ENCODE measurements at regions not wholly inside any gene's neighbourhood (a gene's known extent, or its start where the extent isn't known, plus 50 kb on each side); places are given as distances from the start of the nearest gene placed in this dataset.

GRCh38 chr2:35293261-35293660 lies 1062.3 kb upstream of the CRIM1 start:
- DNase-seq (ENCODE audit: extremely low read depth, low read depth), result no peak

GRCh38 chr2:35292199-35292598 lies 1063.4 kb upstream of the CRIM1 start:
- TF ChIP-seq, protein P1, sequence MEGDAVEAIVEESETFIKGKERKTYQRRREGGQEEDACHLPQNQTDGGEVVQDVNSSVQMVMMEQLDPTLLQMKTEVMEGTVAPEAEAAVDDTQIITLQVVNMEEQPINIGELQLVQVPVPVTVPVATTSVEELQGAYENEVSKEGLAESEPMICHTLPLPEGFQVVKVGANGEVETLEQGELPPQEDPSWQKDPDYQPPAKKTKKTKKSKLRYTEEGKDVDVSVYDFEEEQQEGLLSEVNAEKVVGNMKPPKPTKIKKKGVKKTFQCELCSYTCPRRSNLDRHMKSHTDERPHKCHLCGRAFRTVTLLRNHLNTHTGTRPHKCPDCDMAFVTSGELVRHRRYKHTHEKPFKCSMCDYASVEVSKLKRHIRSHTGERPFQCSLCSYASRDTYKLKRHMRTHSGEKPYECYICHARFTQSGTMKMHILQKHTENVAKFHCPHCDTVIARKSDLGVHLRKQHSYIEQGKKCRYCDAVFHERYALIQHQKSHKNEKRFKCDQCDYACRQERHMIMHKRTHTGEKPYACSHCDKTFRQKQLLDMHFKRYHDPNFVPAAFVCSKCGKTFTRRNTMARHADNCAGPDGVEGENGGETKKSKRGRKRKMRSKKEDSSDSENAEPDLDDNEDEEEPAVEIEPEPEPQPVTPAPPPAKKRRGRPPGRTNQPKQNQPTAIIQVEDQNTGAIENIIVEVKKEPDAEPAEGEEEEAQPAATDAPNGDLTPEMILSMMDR (IDR thresholded peaks at IDR 0.05; ENCODE audit: low read depth, low read length), result no peak
- DNase-seq (ENCODE audit: extremely low read depth, low read depth), result no peak

More at GRCh38 chr2:35293261-35293660, 1062.3 kb upstream of the CRIM1 start:
- TF ChIP-seq, protein P1 (IDR thresholded peaks at IDR 0.05; ENCODE audit: low read depth, low read length), result no peak

DNA sequence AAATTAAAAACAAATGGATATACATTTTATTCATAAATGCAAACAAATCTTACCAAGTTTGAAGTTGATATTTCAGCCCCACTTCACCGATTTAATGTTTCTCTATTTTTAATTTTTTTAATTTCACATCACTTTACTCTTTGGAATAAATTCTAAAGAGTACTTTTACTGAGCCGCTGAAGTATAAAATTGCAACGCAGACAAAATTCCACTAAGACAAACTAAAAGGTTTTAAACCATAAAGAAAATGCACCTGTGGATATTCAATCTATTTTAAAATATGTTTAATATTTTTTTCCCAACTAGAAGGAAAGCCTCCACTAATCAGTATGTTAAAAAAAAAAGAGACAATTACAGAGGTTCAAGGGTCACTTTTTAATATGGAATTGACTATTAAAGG lies 1073.9 kb upstream of the CRIM1 start:
- no peak for DNase-seq (ENCODE audit: extremely low read depth, low read depth)
- TF ChIP-seq, protein P1 (IDR thresholded peaks at IDR 0.05; ENCODE audit: low read depth, low read length), result no peak

DNA sequence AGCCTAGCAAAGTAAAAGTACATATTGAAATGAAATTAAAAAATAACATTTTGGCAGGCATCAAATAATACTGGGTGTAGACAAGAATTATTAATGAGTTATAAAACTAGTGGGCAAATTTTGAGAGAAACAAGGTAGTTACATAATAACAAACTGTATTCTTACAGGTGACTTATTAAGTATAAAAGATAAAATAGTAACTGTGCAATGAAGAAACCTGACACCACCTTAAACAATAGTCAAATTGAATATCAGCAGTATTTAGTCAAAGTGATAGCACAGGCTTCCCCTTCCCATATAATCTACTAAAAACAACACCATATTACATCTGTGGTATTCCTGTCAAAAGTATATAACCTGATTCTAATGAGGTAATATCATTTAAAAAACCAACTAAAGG lies 1099.8 kb upstream of the CRIM1 start:
- TF ChIP-seq, protein P1 (IDR thresholded peaks at IDR 0.05; ENCODE audit: low read depth, low read length), result no peak
- no peak for DNase-seq (ENCODE audit: extremely low read depth, low read depth)

- TF ChIP-seq, protein P1 (IDR thresholded peaks at IDR 0.05; ENCODE audit: low read depth, low read length), result no peak
- no peak for DNase-seq (ENCODE audit: extremely low read depth, low read depth)
These were observed 1104.4 kb upstream of the CRIM1 start for GRCh38 chr2:35251156-35251555.

DNA sequence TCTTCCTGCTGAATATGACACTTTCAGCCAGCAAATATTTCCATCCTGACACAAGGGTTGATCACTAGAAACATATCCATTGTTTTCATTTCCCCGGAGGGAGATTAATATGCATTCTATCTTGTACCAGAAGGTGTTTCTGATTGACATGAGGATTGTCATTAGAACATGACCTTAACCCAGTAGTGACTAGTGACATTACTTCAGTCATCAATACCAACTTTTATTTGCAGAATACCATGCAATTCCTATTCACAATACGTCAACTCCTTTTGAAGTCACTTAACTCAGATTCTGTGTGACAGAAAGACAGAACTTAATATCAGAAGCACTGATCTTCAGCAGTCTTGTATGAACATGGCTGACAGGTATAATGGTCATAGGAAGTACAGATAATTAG lies 1108.9 kb upstream of the CRIM1 start:
- no peak for DNase-seq (ENCODE audit: extremely low read depth, low read depth)
- TF ChIP-seq, protein P1 (IDR thresholded peaks at IDR 0.05; ENCODE audit: low read depth, low read length), result no peak

DNA sequence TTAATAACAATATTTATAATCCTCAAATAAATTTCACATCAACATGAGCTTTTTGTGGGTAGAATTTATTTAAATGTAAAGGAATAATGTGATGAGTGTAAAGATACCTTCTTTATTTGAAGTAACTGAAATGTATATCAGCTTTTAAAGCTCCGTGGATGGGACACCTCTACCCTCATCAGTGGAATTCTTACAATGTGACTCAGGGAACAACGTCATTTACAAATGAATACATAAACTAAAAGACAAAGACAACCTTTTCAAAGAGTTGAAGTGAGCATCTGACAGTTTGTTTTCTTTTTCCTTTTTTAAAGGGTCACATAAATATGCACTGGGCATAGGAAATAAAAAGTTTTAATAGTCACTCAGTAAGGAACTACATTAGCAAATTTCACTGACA lies 1127.0 kb upstream of the CRIM1 start:
- DNase-seq (ENCODE audit: extremely low read depth, low read depth), result no peak
- TF ChIP-seq, protein P1 (IDR thresholded peaks at IDR 0.05; ENCODE audit: low read depth, low read length), result no peak
